ENCODE measurements at regions not wholly inside any gene's neighbourhood (a gene's known extent, or its start where the extent isn't known, plus 50 kb on each side); places are given as distances from the start of the nearest gene placed in this dataset.

DNA sequence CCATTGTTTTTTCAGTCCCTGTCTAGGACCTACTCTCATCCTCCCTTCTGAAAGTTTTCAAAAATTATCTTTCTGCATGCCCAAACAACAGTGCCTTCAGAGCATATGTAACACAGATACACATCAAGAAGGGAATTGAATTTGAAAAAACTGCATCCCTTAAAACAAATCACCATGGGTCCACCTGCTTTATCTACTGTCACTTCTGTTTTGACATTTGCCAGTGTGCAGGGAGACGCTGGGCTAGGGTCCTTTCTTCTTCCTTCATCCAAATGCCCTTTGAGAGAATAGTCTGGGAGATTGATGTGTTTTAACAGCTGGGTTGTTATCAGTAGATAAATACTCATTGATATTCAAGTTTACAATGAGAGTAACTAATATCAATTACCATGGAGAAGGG lies 1630.1 kb downstream of the MAT2B start (continued):
- TF ChIP-seq PAX5 (IDR thresholded peaks at IDR 0.05; ENCODE audit: borderline replicate concordance, low read depth, low read length): no peak
- no peak for TF ChIP-seq RELA (IDR thresholded peaks at IDR 0.05; ENCODE audit: borderline replicate concordance, partially characterized antibody)

DNA sequence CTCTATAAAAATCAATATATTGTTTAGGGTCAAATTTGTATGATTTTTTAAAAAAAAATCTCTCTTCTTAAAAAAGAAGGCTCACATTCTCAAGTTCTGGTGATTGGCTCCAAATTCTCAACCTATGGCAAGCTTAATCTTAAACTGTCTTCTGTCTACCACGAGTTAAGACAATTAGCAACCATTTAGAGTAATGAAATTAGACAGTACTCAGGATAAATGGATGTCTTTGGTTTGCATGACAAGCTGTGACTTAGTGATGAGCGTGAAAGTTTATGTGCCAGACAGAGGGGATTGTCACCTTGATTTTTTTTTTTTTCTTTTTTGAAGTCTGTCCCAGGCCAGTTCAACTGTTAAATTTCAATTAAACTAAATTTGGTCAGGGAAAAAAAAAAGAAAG lies 1632.3 kb downstream of the MAT2B start:
- Histone ChIP-seq H2AFZ (ENCODE audit: control insufficient read depth, low read depth, low read length) (no peak overlapping the region), H3K9me3 (replicated peaks; ENCODE audit: control insufficient read depth, insufficient read depth, low read length) (no peaks in the 10 kb centered on the region), H3K4me3 (no peak overlapping the region), H4K20me1 (ENCODE audit: control insufficient read depth, insufficient read depth) (no peaks in the 10 kb centered on the region), H3K79me2 (ENCODE audit: control insufficient read depth, insufficient read depth, low read length) (no peaks in the 10 kb centered on the region), H3K4me1 (ENCODE audit: control insufficient read depth, insufficient read depth, low read length) (no peaks in the 10 kb centered on the region), H3K36me3 (ENCODE audit: control insufficient read depth in 2 of 2, insufficient read depth in 2 of 2, low read length in 1 of 2) (no peaks in the 10 kb centered on the region), H3K4me2 (ENCODE audit: control insufficient read depth, insufficient read depth) (no peak overlapping the region), H3K9ac (ENCODE audit: control insufficient read depth, insufficient read depth, low read length) (no peak overlapping the region), H3K27me3 (replicated peaks in 1 of 2; ENCODE audit: control insufficient read depth in 2 of 2, insufficient read depth in 2 of 2, low read length in 1 of 2) (no peaks in the 10 kb centered on the region), H3K27ac (ENCODE audit: control insufficient read depth, insufficient read depth) (no peak overlapping the region)
- TF ChIP-seq SMC3 (IDR thresholded peaks at IDR 0.05; ENCODE audit: borderline replicate concordance, low read length): no peak
- no peak for TF ChIP-seq CREB1 (IDR thresholded peaks at IDR 0.05; ENCODE audit: low read depth)
- no peak for TF ChIP-seq SMARCA5 (IDR thresholded peaks at IDR 0.05)
- no peak for TF ChIP-seq BRCA1 (IDR thresholded peaks at IDR 0.05; ENCODE audit: low read depth, low read length)
- TF ChIP-seq, protein P1, sequence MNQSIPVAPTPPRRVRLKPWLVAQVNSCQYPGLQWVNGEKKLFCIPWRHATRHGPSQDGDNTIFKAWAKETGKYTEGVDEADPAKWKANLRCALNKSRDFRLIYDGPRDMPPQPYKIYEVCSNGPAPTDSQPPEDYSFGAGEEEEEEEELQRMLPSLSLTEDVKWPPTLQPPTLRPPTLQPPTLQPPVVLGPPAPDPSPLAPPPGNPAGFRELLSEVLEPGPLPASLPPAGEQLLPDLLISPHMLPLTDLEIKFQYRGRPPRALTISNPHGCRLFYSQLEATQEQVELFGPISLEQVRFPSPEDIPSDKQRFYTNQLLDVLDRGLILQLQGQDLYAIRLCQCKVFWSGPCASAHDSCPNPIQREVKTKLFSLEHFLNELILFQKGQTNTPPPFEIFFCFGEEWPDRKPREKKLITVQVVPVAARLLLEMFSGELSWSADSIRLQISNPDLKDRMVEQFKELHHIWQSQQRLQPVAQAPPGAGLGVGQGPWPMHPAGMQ (IDR thresholded peaks at IDR 0.05; ENCODE audit: borderline replicate concordance): no peak
- no peak for TF ChIP-seq NR2C1 (IDR thresholded peaks at IDR 0.05)
- TF ChIP-seq WRNIP1 (IDR thresholded peaks at IDR 0.05; ENCODE audit: borderline replicate concordance, low read depth, low read length): no peak
- TF ChIP-seq, protein P2, sequence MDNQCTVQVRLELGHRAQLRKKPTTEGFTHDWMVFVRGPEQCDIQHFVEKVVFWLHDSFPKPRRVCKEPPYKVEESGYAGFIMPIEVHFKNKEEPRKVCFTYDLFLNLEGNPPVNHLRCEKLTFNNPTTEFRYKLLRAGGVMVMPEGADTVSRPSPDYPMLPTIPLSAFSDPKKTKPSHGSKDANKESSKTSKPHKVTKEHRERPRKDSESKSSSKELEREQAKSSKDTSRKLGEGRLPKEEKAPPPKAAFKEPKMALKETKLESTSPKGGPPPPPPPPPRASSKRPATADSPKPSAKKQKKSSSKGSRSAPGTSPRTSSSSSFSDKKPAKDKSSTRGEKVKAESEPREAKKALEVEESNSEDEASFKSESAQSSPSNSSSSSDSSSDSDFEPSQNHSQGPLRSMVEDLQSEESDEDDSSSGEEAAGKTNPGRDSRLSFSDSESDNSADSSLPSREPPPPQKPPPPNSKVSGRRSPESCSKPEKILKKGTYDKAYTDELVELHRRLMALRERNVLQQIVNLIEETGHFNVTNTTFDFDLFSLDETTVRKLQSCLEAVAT (IDR thresholded peaks at IDR 0.05): no peak
- no peak for TF ChIP-seq PAX5 (IDR thresholded peaks at IDR 0.05; ENCODE audit: borderline replicate concordance, low read depth, low read length)
- TF ChIP-seq ASH2L (IDR thresholded peaks at IDR 0.05; ENCODE audit: borderline replicate concordance, low read depth): no peak
- no peak for TF ChIP-seq TBL1XR1 (IDR thresholded peaks at IDR 0.05; ENCODE audit: low read depth, low read length)
- no peak for TF ChIP-seq CBX5 (IDR thresholded peaks at IDR 0.05; ENCODE audit: low read depth)
- 22% methylated on average over 2 of the region's 2 CpGs for WGBS (ENCODE audit: insufficient coverage, insufficient replicate concordance, low lambda C conversion rate, missing lambda C conversion rate)
- POLR2A ChIA-PET: interaction anchor here (0.5 to 1.2 kb wide), 4 partner anchors 28 to 147 kb away, joined by 3 to 6 read pairs (median 4); no protein-coding TSS in a partner anchor
- ATAC-seq (no peak), FAIRE-seq (no peak), DNase-seq (ENCODE audit: low read depth, low spot score) (no peak)
- RAD21 ChIA-PET (ENCODE audit: unreplicated experiment): interaction anchor here (0.7 to 1.5 kb wide), 4 partner anchors 9 to 35 kb away, joined by 3 to 5 read pairs (median 4); no protein-coding TSS in a partner anchor
- SMC1A ChIA-PET (ENCODE audit: uncharacterized antibody, unreplicated experiment): interaction anchor here (0.7 to 5.9 kb wide), 10 partner anchors 10 to 1628 kb away, joined by 3 to 40 read pairs (median 3); no protein-coding TSS in a partner anchor
- in situ Hi-C loops (cut with MboI) (no loop called here), intact Hi-C loops (cut with micrococcal nuclease; ENCODE audit: unreplicated experiment) (no loop called here)
- BruUV-seq (replicated peaks): no TSS peak
- CTCF ChIA-PET: interaction anchor here (0.7 to 2.4 kb wide), 3 partner anchors 9 to 25 kb away, joined by 3 to 7 read pairs (median 6); no protein-coding TSS in a partner anchor

All from GM12878 (cell line).